Memory B cell (primary cell): ENCODE measurements at regions not wholly inside any gene's neighbourhood (a gene's known extent, or its start where the extent isn't known, plus 50 kb on each side); places are given as distances from the start of the nearest gene placed in this dataset.

ENCODE experiments used
- ATAC-seq: fragments of 150-1000 bp; cut with Tn5 transposase; 2 replicates; pipeline ENCODE4 v1.10.0; 2021; ENCODE audit warnings: low read depth, mild to moderate bottlenecking, moderate library complexity
- DNase-seq, 2 donors: peaks; one replicate each; pipeline ENCODE4 v3.0.0; 2022; ENCODE audit warnings: low spot score in 2 of 2
- H3K27ac Mint-ChIP-seq: one replicate; pipeline ENCODE4 v1.8.0; 2022; ENCODE audit warnings: mild to moderate bottlenecking, moderate library complexity, mixed read lengths
- H3K27me3 Mint-ChIP-seq: one replicate; pipeline ENCODE4 v1.8.0; 2022; ENCODE audit warnings: mixed read lengths
- H3K36me3 Mint-ChIP-seq: one replicate; pipeline ENCODE4 v1.8.0; 2022; ENCODE audit warnings: mild to moderate bottlenecking, mixed read lengths
- H3K4me1 Mint-ChIP-seq: one replicate; pipeline ENCODE4 v1.8.0; 2022; ENCODE audit warnings: mixed read lengths
- H3K4me3 Mint-ChIP-seq: one replicate; pipeline ENCODE4 v1.8.0; 2022; ENCODE audit warnings: mild to moderate bottlenecking, moderate library complexity, mixed read lengths
- H3K9me3 Mint-ChIP-seq: one replicate; pipeline ENCODE4 v1.8.0; 2022; ENCODE audit warnings: mixed read lengths

DNA sequence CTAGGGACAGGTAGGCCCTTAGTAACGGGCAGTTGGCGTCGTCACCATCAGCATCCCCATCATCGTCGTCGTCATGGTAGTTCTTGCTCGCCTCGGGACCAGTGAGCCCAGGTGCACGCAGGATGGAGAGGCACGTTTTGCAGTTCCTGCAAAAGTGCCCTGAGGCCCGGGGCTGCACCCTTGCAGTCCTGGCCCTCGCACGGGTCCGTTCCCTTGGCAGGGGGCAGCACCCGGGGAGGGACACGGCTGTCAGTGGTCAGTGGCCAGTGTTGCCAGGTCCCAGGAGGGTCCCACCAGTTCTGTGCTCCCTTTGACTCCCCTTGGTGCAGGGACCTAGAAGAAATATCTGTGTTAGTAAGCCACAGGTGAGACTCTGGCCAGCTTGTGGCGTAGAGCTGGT lies 243.9 kb upstream of the CIBAR2 start:
- Mint-ChIP-seq H3K4me1 (peaks cover 5% of the 10 kb centered on the region), H3K9me3 (peaks cover 3% of the 10 kb centered on the region), H3K27ac (no peak overlapping the region), H3K36me3 (no peaks in the 10 kb centered on the region), H3K4me3 (no peak overlapping the region), H3K27me3 (peaks cover 10% of the 10 kb centered on the region)
- no peak for DNase-seq
- ATAC-seq = no peak

DNA sequence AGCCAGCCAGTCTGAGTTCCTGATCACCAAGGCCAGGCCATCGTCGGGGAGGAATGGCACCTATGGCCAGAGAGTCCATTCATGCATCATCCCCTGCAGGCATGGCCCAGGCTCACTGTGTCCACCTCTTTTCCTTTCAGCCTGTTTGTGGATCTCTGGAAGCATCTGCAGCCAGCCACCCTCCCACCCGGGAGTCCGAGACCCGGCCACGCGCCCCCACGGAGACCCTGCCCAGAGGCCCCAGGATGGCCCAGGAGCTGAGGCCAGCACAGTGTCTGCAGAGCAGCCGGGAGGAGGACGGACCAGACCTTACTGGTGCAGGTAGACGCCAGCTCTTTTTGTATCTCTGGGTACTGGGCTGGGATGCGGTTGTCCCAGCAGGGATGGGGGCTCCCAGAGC lies 245.1 kb upstream of the CIBAR2 start:
- Mint-ChIP-seq H3K36me3 (no peaks in the 10 kb centered on the region), H3K9me3 (peaks cover 3% of the 10 kb centered on the region), H3K27ac (no peak overlapping the region), H3K4me1 (peaks cover 5% of the 10 kb centered on the region), H3K4me3 (no peak overlapping the region), H3K27me3 (peaks cover 12% of the 10 kb centered on the region)
- DNase-seq = no peak
- no peak for ATAC-seq

DNA sequence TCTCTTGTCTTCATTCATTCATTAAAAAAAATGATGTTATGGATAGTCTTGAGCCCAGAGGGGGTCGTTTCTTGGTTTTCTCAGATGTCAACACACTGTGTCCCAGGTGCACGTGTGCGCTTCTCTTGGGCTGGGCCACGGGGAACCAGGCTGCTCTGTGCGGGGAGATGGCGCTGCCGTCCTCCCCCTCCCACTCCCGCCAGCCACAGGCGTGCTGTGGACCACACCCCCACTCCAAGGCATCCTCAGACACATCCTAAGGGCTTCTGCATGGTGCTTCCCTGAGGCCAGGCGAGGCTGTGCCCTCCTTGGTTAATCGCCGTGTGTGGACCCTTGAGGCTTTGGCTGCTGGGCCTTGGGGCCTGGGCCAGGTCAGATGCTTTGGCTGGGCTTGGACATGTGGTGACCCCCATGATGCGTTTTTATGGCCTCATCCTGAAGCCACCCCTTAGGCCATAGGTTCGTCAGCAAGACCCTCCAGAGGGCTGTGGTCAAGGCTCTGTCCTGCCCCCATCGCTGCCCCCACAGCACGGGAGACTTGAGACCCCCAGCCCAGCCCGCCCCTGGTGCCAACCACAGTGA lies 245.7 kb upstream of the CIBAR2 start:
- Mint-ChIP-seq H3K27ac (no peak overlapping the region), H3K27me3 (peaks cover 12% of the 10 kb centered on the region), H3K4me1 (peaks cover 5% of the 10 kb centered on the region)

GRCh38 chr16:85358704-85359146 lies 246.5 kb upstream of the CIBAR2 start:
- ATAC-seq = no peak
- no peak for DNase-seq
- H3K4me3 Mint-ChIP-seq = no peak overlapping the region

More for the DNA sequence above, 245.7 kb upstream of the CIBAR2 start:
- Mint-ChIP-seq H3K9me3 (peaks cover 3% of the 10 kb centered on the region), H3K36me3 (no peaks in the 10 kb centered on the region), H3K4me3 (no peak overlapping the region)
- DNase-seq = no peak
- ATAC-seq = no peak

GRCh38 chr16:85359147-85359822 lies 247.0 kb upstream of the CIBAR2 start:
- peaks cover 13% of the 10 kb centered on the region for H3K27me3 Mint-ChIP-seq
- no peak for ATAC-seq

More at GRCh38 chr16:85358704-85359146, 246.5 kb upstream of the CIBAR2 start:
- Mint-ChIP-seq H3K36me3 (no peaks in the 10 kb centered on the region), H3K4me1 (peaks cover 5% of the 10 kb centered on the region), H3K27ac (no peak overlapping the region), H3K9me3 (peaks cover 3% of the 10 kb centered on the region), H3K27me3 (peaks cover 12% of the 10 kb centered on the region)

GRCh38 chr16:85360323-85361277 lies 248.3 kb upstream of the CIBAR2 start:
- Mint-ChIP-seq H3K4me1 (peaks cover 7% of the 10 kb centered on the region), H3K27me3 (peaks cover 13% of the 10 kb centered on the region), H3K9me3 (no peaks in the 10 kb centered on the region), H3K36me3 (no peaks in the 10 kb centered on the region), H3K4me3 (no peak overlapping the region), H3K27ac (no peak overlapping the region)
- ATAC-seq = no peak
- no peak for DNase-seq

More at GRCh38 chr16:85359147-85359822, 247.0 kb upstream of the CIBAR2 start:
- Mint-ChIP-seq H3K36me3 (no peaks in the 10 kb centered on the region), H3K9me3 (no peaks in the 10 kb centered on the region), H3K4me1 (peaks cover 7% of the 10 kb centered on the region), H3K27ac (no peak overlapping the region), H3K4me3 (no peak overlapping the region)
- DNase-seq = no peak

- H3K27ac Mint-ChIP-seq = no peak overlapping the region
- H3K27me3 Mint-ChIP-seq = peaks cover 15% of the 10 kb centered on the region
- no peaks in the 10 kb centered on the region for H3K9me3 Mint-ChIP-seq
- H3K36me3 Mint-ChIP-seq = no peaks in the 10 kb centered on the region
- H3K4me1 Mint-ChIP-seq = peaks cover 7% of the 10 kb centered on the region
- ATAC-seq (no peak), DNase-seq (no peak)
- no peak overlapping the region for H3K4me3 Mint-ChIP-seq
Measured at GRCh38 chr16:85361441-85362118, 249.3 kb upstream of the CIBAR2 start.

- Mint-ChIP-seq H3K4me1 (peaks cover 7% of the 10 kb centered on the region), H3K27ac (no peak overlapping the region), H3K4me3 (no peak overlapping the region), H3K27me3 (peaks cover 19% of the 10 kb centered on the region), H3K9me3 (no peaks in the 10 kb centered on the region), H3K36me3 (no peaks in the 10 kb centered on the region)
- ATAC-seq (no peak), DNase-seq (no peak)
Measured at GRCh38 chr16:85362443-85362842, 250.2 kb upstream of the CIBAR2 start.

- no peaks in the 10 kb centered on the region for H3K9me3 Mint-ChIP-seq
- H3K4me1 Mint-ChIP-seq = peaks cover 7% of the 10 kb centered on the region
- no peak for ATAC-seq
- peaks cover 19% of the 10 kb centered on the region for H3K27me3 Mint-ChIP-seq
- H3K36me3 Mint-ChIP-seq = no peaks in the 10 kb centered on the region
- H3K4me3 Mint-ChIP-seq = no peak overlapping the region
- DNase-seq = no peak
- no peak overlapping the region for H3K27ac Mint-ChIP-seq
Measured at GRCh38 chr16:85363427-85363826, 249.7 kb upstream of the GSE1 start.

GRCh38 chr16:85363881-85364280 lies 249.2 kb upstream of the GSE1 start:
- peaks cover 19% of the 10 kb centered on the region for H3K27me3 Mint-ChIP-seq
- DNase-seq (no peak), ATAC-seq (no peak)
- H3K9me3 Mint-ChIP-seq = no peaks in the 10 kb centered on the region
- no peak overlapping the region for H3K4me3 Mint-ChIP-seq
- no peaks in the 10 kb centered on the region for H3K36me3 Mint-ChIP-seq
- H3K27ac Mint-ChIP-seq = no peak overlapping the region
- peaks cover 7% of the 10 kb centered on the region for H3K4me1 Mint-ChIP-seq

DNA sequence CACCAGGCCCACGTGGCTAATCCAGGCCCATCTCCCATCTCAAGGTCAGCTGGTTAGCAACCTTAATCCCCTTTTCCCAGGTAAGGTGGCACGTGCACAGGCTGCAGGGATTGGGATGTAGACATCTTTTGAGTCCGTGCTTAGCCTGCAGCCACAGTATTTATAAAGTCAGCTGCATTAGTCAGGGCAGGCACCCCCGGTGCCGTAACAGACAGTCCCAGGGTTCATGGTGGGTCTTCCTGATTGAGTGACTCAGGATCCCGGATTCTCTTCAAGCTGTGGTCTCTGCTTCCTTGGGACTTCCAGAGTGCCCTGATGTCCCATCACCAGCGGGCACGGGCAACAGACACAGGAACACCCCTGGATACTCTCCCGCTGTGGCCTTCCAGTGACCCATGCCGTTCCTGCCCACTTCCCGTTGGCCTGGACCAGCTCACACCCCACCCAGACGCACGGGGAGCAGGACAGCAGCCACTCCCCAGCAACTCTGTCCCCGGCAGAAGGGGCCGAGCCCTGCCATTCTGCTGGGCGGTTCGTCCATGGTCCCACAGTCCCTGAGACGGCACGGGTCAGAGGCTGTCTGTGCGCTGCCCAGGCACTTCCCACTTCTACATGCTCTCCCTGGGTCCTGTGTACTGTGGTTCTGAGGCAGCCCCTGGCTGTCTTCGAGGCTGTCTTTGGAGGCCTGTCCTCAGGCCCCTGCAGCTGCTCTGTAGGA lies 248.6 kb upstream of the GSE1 start:
- ATAC-seq (no peak), DNase-seq (no peak)
- Mint-ChIP-seq H3K4me1 (peaks cover 7% of the 10 kb centered on the region), H3K4me3 (no peak overlapping the region), H3K27ac (no peak overlapping the region), H3K9me3 (no peaks in the 10 kb centered on the region), H3K36me3 (no peaks in the 10 kb centered on the region), H3K27me3 (peaks cover 19% of the 10 kb centered on the region)

DNA sequence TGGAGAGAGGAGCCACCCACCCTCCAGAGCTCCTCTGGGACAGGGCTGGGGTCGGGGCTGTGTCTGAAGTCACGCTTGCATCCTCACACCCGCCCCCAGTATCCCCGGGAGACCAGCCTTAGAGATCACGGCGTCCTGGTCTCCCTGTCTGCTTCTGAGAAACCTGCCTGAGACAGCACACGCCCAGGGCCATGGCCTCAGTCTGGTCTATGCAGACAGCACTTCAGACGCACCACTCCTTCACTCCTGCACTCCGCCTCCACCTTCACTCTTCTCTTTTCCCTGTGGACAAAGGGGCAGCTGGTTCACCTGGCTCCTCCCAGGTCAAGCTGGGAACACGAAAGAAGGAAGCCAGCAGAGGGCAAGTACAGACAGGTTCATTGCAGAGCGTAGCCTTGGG lies 248.0 kb upstream of the GSE1 start:
- H3K36me3 Mint-ChIP-seq = no peaks in the 10 kb centered on the region
- H3K27me3 Mint-ChIP-seq = peaks cover 20% of the 10 kb centered on the region
- H3K9me3 Mint-ChIP-seq = no peaks in the 10 kb centered on the region
- ATAC-seq (no peak), DNase-seq (no peak)
- H3K4me3 Mint-ChIP-seq = no peak overlapping the region
- H3K4me1 Mint-ChIP-seq = peaks cover 7% of the 10 kb centered on the region
- no peak overlapping the region for H3K27ac Mint-ChIP-seq

DNA sequence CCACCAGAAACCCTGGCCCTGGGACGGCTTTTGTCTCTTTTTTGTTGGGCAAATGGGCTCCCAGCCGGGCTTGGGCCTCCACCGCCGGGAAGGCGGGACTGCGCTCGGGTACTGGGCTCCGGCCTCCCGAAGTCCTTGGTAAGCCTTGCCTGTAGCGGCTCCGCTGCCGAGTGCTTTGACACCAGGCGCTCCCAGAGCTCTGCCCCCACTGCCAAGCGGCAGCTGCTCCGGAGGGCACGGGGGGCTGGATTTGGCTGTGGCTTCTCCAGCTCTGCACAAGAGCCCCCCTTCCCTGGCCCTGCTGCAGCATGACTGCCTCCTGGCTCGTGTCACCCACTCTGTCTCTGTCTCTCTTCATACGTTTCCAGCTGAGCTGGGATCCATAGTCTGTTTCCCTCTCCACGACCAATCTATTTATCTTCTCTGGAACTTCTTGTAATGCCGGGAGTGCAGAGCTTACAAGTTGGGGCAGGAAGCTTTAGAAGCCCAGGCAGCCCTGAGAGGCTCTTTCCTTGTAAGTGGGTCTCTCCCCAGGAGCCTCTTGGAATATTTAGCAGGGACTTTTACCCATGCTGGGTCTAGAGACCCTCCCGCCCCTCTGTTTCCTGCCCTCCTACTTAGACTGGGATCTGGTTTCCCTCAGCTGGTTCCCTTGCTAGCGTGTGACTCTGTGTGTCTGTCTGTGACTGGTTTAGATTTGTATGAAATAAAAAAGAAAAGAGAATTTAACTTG lies 246.9 kb upstream of the GSE1 start:
- H3K9me3 Mint-ChIP-seq = no peaks in the 10 kb centered on the region

More for the DNA sequence above, 246.9 kb upstream of the GSE1 start:
- ATAC-seq (no peak), DNase-seq (no peak)
- Mint-ChIP-seq H3K36me3 (no peaks in the 10 kb centered on the region), H3K4me1 (peaks cover 2% of the 10 kb centered on the region), H3K27me3 (peaks cover 14% of the 10 kb centered on the region), H3K27ac (no peak overlapping the region), H3K4me3 (no peak overlapping the region)
